Panc1 (cell line): ENCODE measurements at regions not wholly inside any gene's neighbourhood (a gene's known extent, or its start where the extent isn't known, plus 50 kb on each side); places are given as distances from the start of the nearest gene placed in this dataset.

ENCODE experiments used
- ATAC-seq: fragments of 200-7000 bp; cut with Tn5 transposase; 2 replicates; pipeline ENCODE4 v1.9.1; 2020; ENCODE audit warnings: mild to moderate bottlenecking, moderate library complexity
- BruUV-seq: library from RNA; stranded (reverse); fragments of 400-500 nt; replicated peaks from 2 replicates; lab custom pipeline; 2021; lab: Mats Ljungman, UMichigan
- CTCF ChIA-PET: fragments of 300-600 bp; sonication (Branson Sonifier 250); formaldehyde crosslinking; loops from one replicate; lab custom pipeline; 2022; ENCODE audit warnings: antibody characterized with exemption; lab: Charles Lee
- POLR2A ChIA-PET: fragments of 300-600 bp; sonication (Branson Sonifier 250); formaldehyde crosslinking; loops from one replicate; lab custom pipeline; 2022; ENCODE audit warnings: antibody characterized with exemption; lab: Charles Lee
- DNase-seq: peaks from one replicate; pipeline ENCODE4 v3.0.0-alpha.2; 2010; ENCODE audit warnings: low read depth, low spot score
- H3K27ac ChIP-seq: 2 replicates; pipeline ENCODE4 v1.5.1; 2011; ENCODE audit warnings: mild to moderate bottlenecking, low read length, inconsistent platforms
- H3K27me3 ChIP-seq: fragments of 200-500 bp; sonication (Bioruptor generic); 2 replicates; pipeline ENCODE4 v1.6.0; 2014; ENCODE audit warnings: low read length, inconsistent platforms; ENCODE audit not compliant: control insufficient read depth, insufficient read depth
- H3K36me3 ChIP-seq: fragments of 200-500 bp; sonication (Bioruptor generic); 2 replicates; pipeline ENCODE4 v1.5.1; 2014; ENCODE audit warnings: inconsistent platforms, mild to moderate bottlenecking, low read length, moderate library complexity; ENCODE audit not compliant: control insufficient read depth, insufficient read depth
- H3K4me1 ChIP-seq: 2 replicates; pipeline ENCODE4 v1.5.1; 2011; ENCODE audit warnings: inconsistent platforms, mild to moderate bottlenecking, low read length, moderate library complexity; ENCODE audit not compliant: control insufficient read depth, insufficient read depth
- H3K4me3 ChIP-seq, 2 experiments: 2 replicates each; pipeline ENCODE4 v1.5.1; 2011 to 2012; ENCODE audit warnings: low read depth in 2 of 2, low read length in 2 of 2, mild to moderate bottlenecking in 2 of 2, inconsistent platforms in 1 of 2, moderate library complexity in 1 of 2
- H3K9me3 ChIP-seq: fragments of 200-500 bp; sonication (Bioruptor generic); 2 replicates; pipeline ENCODE4 v1.5.1; 2014; ENCODE audit warnings: low read depth, mild to moderate bottlenecking, inconsistent platforms, low read length, moderate library complexity; ENCODE audit not compliant: control insufficient read depth, insufficient read depth
- CTCF ChIP-seq: fragments of 450-650 bp; IDR thresholded peaks from 2 replicates; pipeline ENCODE4 v1.5.1; 2017; ENCODE audit warnings: mild to moderate bottlenecking
- POLR2AphosphoS5 ChIP-seq: IDR thresholded peaks from 2 replicates; pipeline ENCODE4 v1.6.1; 2012; ENCODE audit warnings: mild to moderate bottlenecking, low read depth, low read length, moderate library complexity
- SIN3A ChIP-seq: IDR thresholded peaks from 2 replicates; pipeline ENCODE4 v1.6.1; 2012; ENCODE audit warnings: low read depth, mild to moderate bottlenecking, low read length, moderate library complexity, borderline replicate concordance; ENCODE audit not compliant: insufficient read depth
- TCF7L2 ChIP-seq: IDR thresholded peaks from 2 replicates; pipeline ENCODE4 v1.6.1; 2011; ENCODE audit warnings: mild to moderate bottlenecking, low read depth, low read length, inconsistent platforms
- in situ Hi-C: cut with HindIII; loops from 2 replicates; pipeline ENCODE4 v1.10.0; 2016; ENCODE audit warnings: low sequenced_read_pairs, low pct_unique_long_range_greater_than_20kb
- intact Hi-C: fragments of 100-400 bp; cut with micrococcal nuclease; formaldehyde crosslinking; loops from one replicate; pipeline ENCODE4 v1.10.0; 2022; ENCODE audit not compliant: unreplicated experiment
- TF ChIP-seq, protein P1 (sequence below), 2 experiments: IDR thresholded peaks; 2 replicates each; pipeline ENCODE4 v1.6.1; 2011 to 2012; ENCODE audit warnings: low read depth in 2 of 2, control low read depth in 1 of 2, low read length in 1 of 2, mild to moderate bottlenecking in 1 of 2, moderate library complexity in 1 of 2; ENCODE audit not compliant: insufficient read depth in 1 of 2

GRCh38 chr10:128978211-128978610 lies 488.8 kb upstream of the MGMT start:
- no peak overlapping the region for H3K27ac ChIP-seq
- BruUV-seq, result no TSS peak
- POLR2A ChIA-PET, result no interaction called here
- ATAC-seq (no peak), DNase-seq (no peak)
- H3K9me3 ChIP-seq, result no peaks in the 10 kb centered on the region
- no peaks in the 10 kb centered on the region for H3K36me3 ChIP-seq
- intact Hi-C loops (no loop called here), in situ Hi-C loops (no loop called here)
- no peak for TF ChIP-seq SIN3A
- no peak for TF ChIP-seq POLR2AphosphoS5
- TF ChIP-seq, protein P1, sequence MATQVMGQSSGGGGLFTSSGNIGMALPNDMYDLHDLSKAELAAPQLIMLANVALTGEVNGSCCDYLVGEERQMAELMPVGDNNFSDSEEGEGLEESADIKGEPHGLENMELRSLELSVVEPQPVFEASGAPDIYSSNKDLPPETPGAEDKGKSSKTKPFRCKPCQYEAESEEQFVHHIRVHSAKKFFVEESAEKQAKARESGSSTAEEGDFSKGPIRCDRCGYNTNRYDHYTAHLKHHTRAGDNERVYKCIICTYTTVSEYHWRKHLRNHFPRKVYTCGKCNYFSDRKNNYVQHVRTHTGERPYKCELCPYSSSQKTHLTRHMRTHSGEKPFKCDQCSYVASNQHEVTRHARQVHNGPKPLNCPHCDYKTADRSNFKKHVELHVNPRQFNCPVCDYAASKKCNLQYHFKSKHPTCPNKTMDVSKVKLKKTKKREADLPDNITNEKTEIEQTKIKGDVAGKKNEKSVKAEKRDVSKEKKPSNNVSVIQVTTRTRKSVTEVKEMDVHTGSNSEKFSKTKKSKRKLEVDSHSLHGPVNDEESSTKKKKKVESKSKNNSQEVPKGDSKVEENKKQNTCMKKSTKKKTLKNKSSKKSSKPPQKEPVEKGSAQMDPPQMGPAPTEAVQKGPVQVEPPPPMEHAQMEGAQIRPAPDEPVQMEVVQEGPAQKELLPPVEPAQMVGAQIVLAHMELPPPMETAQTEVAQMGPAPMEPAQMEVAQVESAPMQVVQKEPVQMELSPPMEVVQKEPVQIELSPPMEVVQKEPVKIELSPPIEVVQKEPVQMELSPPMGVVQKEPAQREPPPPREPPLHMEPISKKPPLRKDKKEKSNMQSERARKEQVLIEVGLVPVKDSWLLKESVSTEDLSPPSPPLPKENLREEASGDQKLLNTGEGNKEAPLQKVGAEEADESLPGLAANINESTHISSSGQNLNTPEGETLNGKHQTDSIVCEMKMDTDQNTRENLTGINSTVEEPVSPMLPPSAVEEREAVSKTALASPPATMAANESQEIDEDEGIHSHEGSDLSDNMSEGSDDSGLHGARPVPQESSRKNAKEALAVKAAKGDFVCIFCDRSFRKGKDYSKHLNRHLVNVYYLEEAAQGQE (IDR thresholded peaks at IDR 0.05; ENCODE audit: insufficient read depth in 1 of 2, low read depth in 2 of 2, low read length in 1 of 2), result no peak
- TF ChIP-seq CTCF, result no peak
- TF ChIP-seq TCF7L2, result no peak
- H3K4me1 ChIP-seq, result no peaks in the 10 kb centered on the region
- H3K27me3 ChIP-seq, result no peaks in the 10 kb centered on the region; the same call in 1 of the 2 replicates
- CTCF ChIA-PET, result no interaction called here
- H3K4me3 ChIP-seq, result no peak overlapping the region

DNA sequence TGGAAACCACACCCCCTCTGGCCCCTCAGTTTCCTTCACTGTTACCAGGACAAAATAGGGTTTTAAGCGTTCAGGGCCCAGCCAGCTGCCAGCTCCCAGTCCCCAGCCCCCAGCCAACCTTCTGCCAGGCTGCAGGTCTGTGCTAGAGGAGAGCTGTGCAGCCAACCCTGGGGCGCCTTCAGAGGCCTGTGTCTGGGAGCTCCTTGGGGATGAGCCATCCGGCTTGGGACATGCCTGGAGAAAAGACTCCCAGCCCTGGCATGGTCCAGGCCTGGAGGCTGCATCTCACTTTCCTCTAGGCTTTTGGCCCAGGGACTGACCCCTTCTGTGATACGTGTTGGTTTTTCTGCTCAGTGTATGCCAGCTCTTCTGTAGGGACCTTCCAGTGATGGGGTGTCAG lies 487.6 kb upstream of the MGMT start:
- in situ Hi-C loops, result no loop called here
- H3K27ac ChIP-seq, result no peak overlapping the region
- TF ChIP-seq CTCF (no peak), POLR2AphosphoS5 (no peak), TCF7L2 (no peak), SIN3A (no peak)
- TF ChIP-seq, protein P1 (IDR thresholded peaks at IDR 0.05; ENCODE audit: insufficient read depth in 1 of 2, low read depth in 2 of 2, low read length in 1 of 2), result no peak
- no TSS peak for BruUV-seq
- no peaks in the 10 kb centered on the region for H3K4me1 ChIP-seq
- intact Hi-C loops, result no loop called here
- ATAC-seq, result no peak
- no peaks in the 10 kb centered on the region for H3K36me3 ChIP-seq
- H3K9me3 ChIP-seq, result no peaks in the 10 kb centered on the region
- POLR2A ChIA-PET, result no interaction called here
- DNase-seq, result no peak
- H3K27me3 ChIP-seq, result no peaks in the 10 kb centered on the region
- no peak overlapping the region for H3K4me3 ChIP-seq
- CTCF ChIA-PET, result no interaction called here
